Islet of Langerhans (tissue), 1 donor: ENCODE measurements at regions not wholly inside any gene's neighbourhood (a gene's known extent, or its start where the extent isn't known, plus 50 kb on each side); places are given as distances from the start of the nearest gene placed in this dataset.
"Not testable (repeated sequence)": the region's sequence is repeated elsewhere in the genome, so short reads cannot be mapped to it uniquely, and the experiment has no call there.

Source experiments
- FAIRE-seq: peaks from one replicate; lab custom pipeline; 2011; peaks lifted over from hg19 to GRCh38; lab: Jason Lieb, UNC

- FAIRE-seq = no peak
These were observed 533.4 kb downstream of the NYAP2 start for GRCh38 chr2:225932811-225933413.

DNA sequence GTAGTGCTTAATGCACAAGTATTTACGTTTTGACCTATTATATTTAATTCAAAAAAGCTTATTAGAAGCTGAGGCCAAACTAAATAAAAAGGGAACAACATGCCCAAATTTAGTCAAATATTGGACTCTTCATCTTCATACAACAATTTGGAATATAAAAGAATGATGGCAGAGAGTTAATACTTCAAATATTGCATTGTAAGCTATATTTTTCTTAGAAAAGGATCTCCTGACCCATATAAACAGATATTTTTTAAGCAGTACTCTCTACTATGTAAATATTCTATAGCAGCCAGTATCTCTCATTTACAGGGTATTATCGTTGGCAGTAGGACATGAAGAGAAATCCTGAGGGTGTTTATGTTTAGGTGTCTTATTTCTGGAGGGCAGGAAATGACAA, 531.2 kb downstream of the NYAP2 start:
- FAIRE-seq = no peak

GRCh38 chr2:225920621-225921220, 521.2 kb downstream of the NYAP2 start:
- no peak for FAIRE-seq

GRCh38 chr2:225916692-225917091, 517.2 kb downstream of the NYAP2 start:
- FAIRE-seq = no peak

DNA sequence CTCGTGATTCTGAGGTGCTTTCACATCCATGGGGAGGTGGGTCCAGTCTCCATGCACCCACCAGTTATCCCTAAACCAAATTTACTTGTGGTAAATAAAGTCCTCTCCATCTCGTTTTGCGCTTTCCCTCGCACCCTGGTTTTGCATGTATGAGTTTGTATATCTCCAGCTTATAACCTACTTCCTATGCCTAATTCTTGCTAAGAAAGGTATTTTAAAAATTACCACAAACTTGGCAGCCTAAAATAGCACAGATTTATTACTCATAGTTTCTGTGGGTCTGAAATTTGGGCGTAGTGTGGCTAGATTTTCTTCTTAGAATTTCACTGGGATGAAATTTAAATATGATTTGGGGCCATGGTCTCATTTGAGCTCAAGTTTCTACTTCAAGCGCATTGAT, 511.5 kb downstream of the NYAP2 start:
- FAIRE-seq = no peak

DNA sequence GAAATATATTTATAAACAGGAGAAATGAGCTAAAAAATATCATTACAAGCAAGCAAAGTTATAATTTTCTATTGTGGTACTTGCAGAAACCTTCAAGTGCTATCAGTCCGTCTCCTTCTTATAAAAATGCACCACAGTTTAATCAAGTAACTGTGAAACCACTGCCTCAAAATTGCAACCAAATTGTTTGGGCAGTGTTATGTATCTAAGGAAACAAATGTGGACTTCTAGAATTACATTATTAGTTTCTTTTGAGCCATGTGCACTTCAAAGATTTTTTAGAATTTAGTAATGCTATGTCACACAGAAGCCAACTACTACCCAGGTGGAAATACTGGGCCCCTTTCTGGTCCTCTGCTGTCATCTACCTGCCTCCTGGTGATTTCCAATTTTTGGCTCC, 495.6 kb downstream of the NYAP2 start:
- no peak for FAIRE-seq

DNA sequence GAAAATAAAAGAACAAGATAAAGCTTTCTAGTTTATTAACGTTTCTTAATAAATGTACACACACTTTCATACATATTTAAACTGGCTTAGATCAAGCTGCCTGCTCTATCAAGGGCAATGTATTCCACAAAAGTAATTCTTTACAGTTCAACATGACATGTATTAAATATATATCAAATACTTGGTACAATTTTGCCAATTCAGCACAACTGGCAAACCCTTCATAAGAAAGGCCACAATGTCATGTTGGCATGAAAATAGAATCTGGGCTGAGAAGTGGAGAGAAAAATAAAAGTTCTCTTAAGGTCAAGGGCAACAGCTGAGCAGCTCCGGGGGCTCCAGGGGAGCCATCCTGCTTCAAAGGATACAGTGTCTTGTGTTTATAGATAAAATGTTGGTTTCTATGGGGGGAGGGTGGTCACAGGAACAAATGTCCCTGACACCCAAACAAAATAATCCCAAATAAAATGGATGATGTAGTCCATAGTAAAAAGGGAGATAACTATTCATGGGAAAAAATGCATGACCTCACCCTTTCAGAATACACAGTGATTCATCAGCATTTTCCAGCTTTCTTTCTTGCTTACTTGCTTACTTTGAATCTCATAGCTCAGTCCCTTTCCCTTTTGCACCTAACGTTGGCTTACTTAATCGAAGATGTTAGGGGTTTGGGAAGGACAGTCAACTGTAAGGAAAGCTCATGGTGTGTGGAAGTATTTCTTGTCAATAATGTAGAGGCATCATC, 494.9 kb downstream of the NYAP2 start:
- FAIRE-seq = peak; percentile 30

GRCh38 chr2:225893151-225893550, 493.6 kb downstream of the NYAP2 start:
- FAIRE-seq = no peak

DNA sequence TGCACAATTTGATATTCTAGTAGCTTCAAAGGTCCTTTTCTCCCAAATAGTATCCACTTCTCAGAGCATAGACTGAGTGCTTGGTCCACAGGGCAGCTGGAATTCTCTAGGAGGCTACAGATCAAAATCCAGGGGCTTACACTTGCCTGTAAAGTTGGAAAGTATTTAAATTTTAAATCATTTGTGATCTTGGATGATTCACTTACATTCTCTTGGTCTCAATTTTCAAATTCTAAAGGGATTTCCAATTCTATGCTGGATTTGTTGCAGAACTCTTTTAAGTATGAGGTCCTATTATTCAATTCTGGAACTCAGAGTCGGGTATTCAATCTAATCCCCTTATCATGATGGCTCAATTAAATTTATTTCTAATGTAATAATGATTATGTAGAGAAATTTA, 492.3 kb downstream of the NYAP2 start:
- no peak for FAIRE-seq

DNA sequence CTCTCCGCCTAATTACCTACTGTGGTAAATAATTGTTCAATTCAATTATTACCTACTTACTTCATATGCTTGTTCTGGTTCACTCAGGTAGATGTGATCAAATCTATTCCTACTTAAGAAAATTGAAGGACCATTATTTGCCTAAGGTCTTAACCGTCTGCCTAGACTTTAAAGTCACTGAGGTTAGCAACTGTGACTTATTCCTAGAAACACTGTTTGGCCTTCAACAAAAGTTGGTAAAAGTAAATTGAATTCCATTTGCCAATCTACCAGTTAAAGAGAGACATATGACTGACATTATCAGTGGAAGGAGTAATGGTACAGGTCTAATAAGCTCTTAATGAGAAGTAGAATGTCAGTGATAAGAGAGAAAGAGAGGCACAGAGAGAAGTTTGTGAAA, 491.5 kb downstream of the NYAP2 start:
- no peak for FAIRE-seq

DNA sequence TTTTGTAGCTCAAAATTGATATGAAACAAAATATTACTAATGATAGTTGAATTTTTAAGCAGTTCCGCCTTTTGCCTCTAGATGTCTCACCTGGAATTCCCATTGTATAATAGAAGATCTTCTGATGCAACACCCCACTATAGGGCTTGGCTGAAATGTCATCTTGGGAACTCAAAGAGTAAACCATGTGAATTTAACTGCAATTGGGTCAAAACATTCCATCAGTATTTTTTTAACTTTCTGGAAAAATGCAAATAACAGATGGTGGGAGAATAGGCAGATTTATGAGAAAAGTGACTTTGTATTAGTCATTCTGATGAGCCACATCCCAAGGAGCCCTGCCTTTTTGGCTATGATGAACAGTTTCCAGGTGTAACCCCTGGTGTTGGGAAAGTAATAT, 489.9 kb downstream of the NYAP2 start:
- FAIRE-seq = peak; percentile 99

DNA sequence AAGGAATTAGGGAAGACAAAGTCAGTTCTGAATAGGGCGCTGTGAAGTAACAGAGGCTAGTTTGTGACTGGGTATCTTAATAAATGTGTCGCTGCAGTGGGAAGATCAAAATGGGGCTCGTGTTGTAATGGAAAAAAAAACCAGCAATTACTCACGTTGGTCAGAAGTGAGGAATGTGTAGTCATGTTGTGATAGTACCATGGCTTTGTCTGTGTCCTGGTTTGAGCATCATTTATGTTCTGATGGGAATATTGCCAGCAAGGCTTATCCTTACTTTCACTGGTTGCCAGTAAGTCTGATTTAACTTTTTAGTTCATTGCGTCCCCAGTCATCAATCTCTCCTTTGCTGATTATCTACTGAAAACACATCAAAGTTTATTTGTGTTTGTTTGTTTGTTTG, 467.6 kb downstream of the NYAP2 start:
- FAIRE-seq = no peak

DNA sequence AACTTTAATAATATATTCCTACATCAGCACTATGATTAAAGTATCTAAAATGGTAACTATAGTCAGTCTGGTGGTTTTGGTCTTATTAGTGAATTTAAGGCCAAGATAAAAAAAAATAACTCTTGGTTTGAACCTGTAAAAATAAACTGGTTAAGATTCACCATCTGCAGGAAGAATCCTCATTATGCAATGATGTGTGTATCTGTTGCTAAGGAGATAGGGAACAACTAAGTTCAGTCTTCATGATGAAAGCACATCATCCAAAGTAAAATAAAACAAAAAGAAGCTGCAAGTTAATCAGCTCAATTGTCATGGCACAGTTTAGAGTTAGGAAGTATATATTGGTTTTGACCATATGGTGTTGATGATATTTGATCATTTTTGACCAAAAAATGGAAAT, 466.0 kb downstream of the NYAP2 start:
- no peak for FAIRE-seq

- FAIRE-seq = no peak
These were observed 464.9 kb downstream of the NYAP2 start for GRCh38 chr2:225864394-225864793.

- no peak for FAIRE-seq
These were observed 443.4 kb downstream of the NYAP2 start for GRCh38 chr2:225842939-225843338.

DNA sequence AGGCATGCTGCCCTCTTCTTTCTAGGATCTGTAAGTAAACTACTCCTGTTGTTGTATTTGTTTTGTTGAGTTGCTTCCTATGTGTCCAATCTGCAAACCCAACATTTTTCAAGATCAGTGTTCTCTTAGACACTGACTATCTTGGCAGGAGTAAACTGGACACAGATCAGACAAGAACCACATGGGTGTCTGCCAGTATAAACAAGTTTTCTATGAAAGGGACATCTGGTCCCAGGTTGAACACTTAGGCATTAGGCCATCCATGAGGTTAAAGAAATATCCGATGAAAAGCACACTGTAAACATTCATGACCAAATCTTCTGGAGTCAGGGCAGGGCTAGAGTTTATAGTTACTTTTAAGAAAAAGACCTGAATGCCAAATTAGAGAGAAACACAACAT, 441.8 kb downstream of the NYAP2 start:
- FAIRE-seq = no peak

GRCh38 chr2:225837328-225837727, 437.8 kb downstream of the NYAP2 start:
- FAIRE-seq = no peak

- no peak for FAIRE-seq
These were observed 425.4 kb downstream of the NYAP2 start for GRCh38 chr2:225824748-225825449.

DNA sequence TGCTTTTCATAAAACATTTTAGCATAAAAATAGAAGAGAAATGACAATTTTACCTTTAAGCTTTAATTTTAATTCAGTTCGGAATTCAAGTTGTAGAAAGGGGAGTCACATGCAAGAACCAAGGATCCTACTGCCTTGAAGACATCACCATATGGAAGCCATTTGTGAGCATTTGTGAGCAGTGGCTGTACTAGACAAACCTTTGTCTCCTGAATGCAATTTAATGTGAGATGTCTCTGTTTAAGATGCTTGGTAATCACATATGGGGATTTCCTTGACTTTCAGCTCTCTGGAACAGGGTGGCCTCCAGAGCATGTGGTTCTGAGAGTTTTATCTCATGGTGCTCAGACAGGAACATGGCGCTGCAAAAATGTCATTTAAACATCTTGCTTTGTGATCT, 421.8 kb downstream of the NYAP2 start:
- FAIRE-seq = no peak

- FAIRE-seq = no peak
These were observed 421.3 kb downstream of the NYAP2 start for GRCh38 chr2:225820826-225821225.

- FAIRE-seq = no peak
These were observed 415.0 kb downstream of the NYAP2 start for GRCh38 chr2:225814554-225814953.

- no peak for FAIRE-seq
These were observed 406.6 kb downstream of the NYAP2 start for GRCh38 chr2:225806105-225806504.

- not testable (repeated sequence) for FAIRE-seq
These were observed 402.6 kb downstream of the NYAP2 start for GRCh38 chr2:225802076-225802475.
